ENCODE measurements at regions not wholly inside any gene's neighbourhood (a gene's known extent, or its start where the extent isn't known, plus 50 kb on each side); places are given as distances from the start of the nearest gene placed in this dataset.

DNA sequence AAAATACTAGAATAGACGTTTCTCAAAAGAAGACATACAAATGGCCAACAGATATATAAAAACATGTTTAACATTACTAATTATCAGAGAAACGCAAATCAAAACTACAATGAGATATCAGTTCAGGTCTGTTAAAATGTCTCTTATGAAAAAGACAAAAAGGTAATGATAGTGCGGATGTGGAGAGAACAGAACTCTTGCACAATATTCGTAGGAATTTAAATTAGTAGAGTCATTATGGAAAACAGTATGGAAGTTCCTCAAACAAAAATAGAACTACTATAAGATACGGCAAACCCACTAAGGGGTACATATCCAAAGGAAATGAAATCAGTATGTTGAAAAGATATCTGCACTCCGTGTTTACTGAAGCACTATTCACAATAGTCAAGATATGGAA is 167.5 kb upstream of the CWC22 start:
- TF ChIP-seq CTCF (IDR thresholded peaks at IDR 0.05) (no peak), POLR2A (IDR thresholded peaks at IDR 0.05) (no peak)
